Tibial nerve (tissue), 4 donors: ENCODE measurements at regions not wholly inside any gene's neighbourhood (a gene's known extent, or its start where the extent isn't known, plus 50 kb on each side); places are given as distances from the start of the nearest gene placed in this dataset.

ENCODE experiments used
- CTCF ChIP-seq, 5 experiments: fragments of 200-600 bp in 3 of 5; fragments of 450-650 bp in 2 of 5; sonication (generic) in 3 of 5; IDR thresholded peaks; one replicate each; pipeline ENCODE4 v1.5.1; 2016 to 2019; ENCODE audit warnings: antibody characterized with exemption in 5 of 5, mild to moderate bottlenecking in 3 of 5, moderate library complexity in 2 of 5
- EP300 ChIP-seq, 2 donors: sonication (generic); formaldehyde crosslinking; IDR thresholded peaks; one replicate each; pipeline ENCODE4 v1.6.1; 2017; ENCODE audit warnings: antibody characterized with exemption in 2 of 2, mild to moderate bottlenecking in 1 of 2

- TF ChIP-seq EP300 (IDR thresholded peaks at IDR 0.05) (no peak), CTCF (IDR thresholded peaks at IDR 0.05) (no peak)
These were observed 710.6 kb upstream of the TMEM132C start for GRCh38 chr12:127556231-127556886.
